Lung (tissue), 11 donors: ENCODE measurements at regions not wholly inside any gene's neighbourhood (a gene's known extent, or its start where the extent isn't known, plus 50 kb on each side); places are given as distances from the start of the nearest gene placed in this dataset.

Experiments used
- ATAC-seq: fragments of 200-7000 bp; cut with Tn5 transposase; one replicate; pipeline ENCODE4 v1.9.1; 2020; ENCODE audit warnings: moderate number of reproducible peaks; ENCODE audit not compliant: insufficient read depth, low FRiP score
- DNase-seq, 3 donors: peaks; one replicate each; pipeline ENCODE4 v3.0.0-alpha.2; 2013 to 2017
- H3K27ac ChIP-seq, 2 donors: one replicate each; pipeline ENCODE4 v1.5.1; 2013; ENCODE audit warnings: mild to moderate bottlenecking in 2 of 2, moderate library complexity in 2 of 2, control low read depth in 1 of 2, inconsistent platforms in 1 of 2, low read depth in 1 of 2, low read length in 1 of 2
- H3K27me3 ChIP-seq, 3 donors: one replicate each; pipeline ENCODE4 v1.5.1; 2013; ENCODE audit warnings: low read length in 2 of 3; ENCODE audit not compliant: control insufficient read depth in 3 of 3, insufficient read depth in 3 of 3
- H3K36me3 ChIP-seq, 4 donors: one replicate each; pipeline ENCODE4 v1.5.1; 2013; ENCODE audit warnings: low read length in 4 of 4, mild to moderate bottlenecking in 1 of 4, moderate library complexity in 1 of 4; ENCODE audit not compliant: control insufficient read depth in 4 of 4, insufficient read depth in 4 of 4
- H3K4me1 ChIP-seq, 5 donors: one replicate each; pipeline ENCODE4 v1.5.1; 2013; ENCODE audit warnings: low read length in 5 of 5, mild to moderate bottlenecking in 2 of 5, moderate library complexity in 1 of 5; ENCODE audit not compliant: control insufficient read depth in 5 of 5, insufficient read depth in 5 of 5
- H3K4me3 ChIP-seq: one replicate; pipeline ENCODE4 v1.5.1; 2013; ENCODE audit warnings: mild to moderate bottlenecking, control low read depth, moderate library complexity
- H3K9ac ChIP-seq, 2 donors: one replicate each; pipeline ENCODE4 v1.5.1; 2013; ENCODE audit warnings: low read length in 2 of 2, control low read depth in 1 of 2; ENCODE audit not compliant: insufficient read depth in 1 of 2
- H3K9me3 ChIP-seq, 4 donors: one replicate each; pipeline ENCODE4 v1.5.1; 2013; ENCODE audit warnings: low read length in 3 of 4, mild to moderate bottlenecking in 1 of 4, moderate library complexity in 1 of 4; ENCODE audit not compliant: control insufficient read depth in 4 of 4, insufficient read depth in 3 of 4
- CTCF ChIP-seq: IDR thresholded peaks from 2 replicates; pipeline ENCODE4 v1.5.1; 2012; ENCODE audit warnings: mild to moderate bottlenecking; ENCODE audit errors: control extremely low read depth, extremely low read depth
- WGBS, 2 donors: extraction: QIAGEN DNeasy Blood & Tissue Kit; methylation state at CpG; one replicate each; pipeline ENCODE4 v1.1.7; 2013; 5-methylcytosine and 5-hydroxymethylcytosine counted together
- donor health status: control.
- donor health status: control.
- donor health status: Bipolar disorder and iron deficiency.
- donor health status: healthy.
- donor health status: DM: yes; HTN: yes; CAD: no.

GRCh38 chr14:89586258-89587135 lies 169.5 kb upstream of the FOXN3 start:
- Histone ChIP-seq H3K9me3 (no peaks in the 10 kb centered on the region), H3K9ac (no peak overlapping the region), H3K27me3 (no peaks in the 10 kb centered on the region), H3K4me1 (peaks cover 0 to 2% (median 0%) of the 10 kb centered on the region in 5 donors), H3K27ac (no peak overlapping the region), H3K36me3 (no peaks in the 10 kb centered on the region), H3K4me3 (no peak overlapping the region)
- ATAC-seq (no peak), DNase-seq (no peak)
- 93 to 94% methylated on average over 5 of the region's 5 CpGs for WGBS, 2 donors
- no peak for TF ChIP-seq CTCF

- Histone ChIP-seq H3K36me3 (peaks cover 0 to 5% (median 0%) of the 10 kb centered on the region in 4 donors), H3K27me3 (no peaks in the 10 kb centered on the region), H3K9ac (no peak overlapping the region), H3K27ac (no peak overlapping the region), H3K4me3 (no peak overlapping the region), H3K4me1 (peaks cover 0 to 29% (median 7%) of the 10 kb centered on the region in 5 donors), H3K9me3 (peaks cover 0 to 3% (median 0%) of the 10 kb centered on the region in 4 donors)
- peak; percentile 17 for ATAC-seq
- 63 to 80% methylated on average over 4 of the region's 4 CpGs for WGBS, 2 donors
- no peak for TF ChIP-seq CTCF
- peak; percentile 32 to 63 (median 58) for DNase-seq
Observed at GRCh38 chr14:89578156-89578555, 161.1 kb upstream of the FOXN3 start.

- Histone ChIP-seq H3K36me3 (peaks cover 0 to 5% (median 0%) of the 10 kb centered on the region in 4 donors), H3K9me3 (peaks cover 0 to 3% (median 0%) of the 10 kb centered on the region in 4 donors), H3K27me3 (no peaks in the 10 kb centered on the region), H3K27ac (no peak overlapping the region), H3K4me3 (no peak overlapping the region), H3K4me1 (peaks cover 0 to 29% (median 7%) of the 10 kb centered on the region in 5 donors), H3K9ac (no peak overlapping the region)
- ATAC-seq = no peak
- WGBS, 2 donors = 71 to 73% methylated on average over 8 of the region's 8 CpGs
- TF ChIP-seq CTCF = no peak
- DNase-seq = peak in 1 of 3 donors; percentile 13
Observed at GRCh38 chr14:89576960-89577359, 159.9 kb upstream of the FOXN3 start.
